ENCODE measurements at regions not wholly inside any gene's neighbourhood (a gene's known extent, or its start where the extent isn't known, plus 50 kb on each side); places are given as distances from the start of the nearest gene placed in this dataset.

GRCh38 chr6:4380881-4381281 lies 245.5 kb upstream of the ECI2 start:
- H3K27me3 ChIP-seq (ENCODE audit: control insufficient read depth, insufficient read depth, low read length): no peaks in the 10 kb centered on the region
- H3K4me1 Mint-ChIP-seq: no peaks in the 10 kb centered on the region
- no peak overlapping the region for H3K4me3 ChIP-seq (ENCODE audit: low read depth, low read length)
- ATAC-seq (ENCODE audit: low read depth in 2 of 2) (no peak), DNase-seq (no peak)
- H3K27me3 Mint-ChIP-seq: no peaks in the 10 kb centered on the region
- no peak overlapping the region for H3K4me3 Mint-ChIP-seq
- H3K27ac ChIP-seq (ENCODE audit: insufficient read depth, low read length, poor library complexity, severe bottlenecking): no peak overlapping the region
- peaks cover 0 to 29% (median 6%) of the 10 kb centered on the region in 7 donors for H3K9me3 Mint-ChIP-seq
- H3K36me3 Mint-ChIP-seq: no peaks in the 10 kb centered on the region
- H3K9me3 ChIP-seq (ENCODE audit: control insufficient read depth in 2 of 2, low read length in 2 of 2): peaks cover 11 to 19% of the 10 kb centered on the region in 2 experiments
- H3K36me3 ChIP-seq (ENCODE audit: control insufficient read depth, insufficient read depth, low read length): no peaks in the 10 kb centered on the region
- H3K4me1 ChIP-seq (ENCODE audit: control insufficient read depth, insufficient read depth, low read length, poor library complexity, severe bottlenecking): no peaks in the 10 kb centered on the region
- H3K27ac Mint-ChIP-seq: no peak overlapping the region

GRCh38 chr6:4379958-4380357 lies 244.6 kb upstream of the ECI2 start:
- Histone ChIP-seq H3K27ac (ENCODE audit: insufficient read depth, low read length, poor library complexity, severe bottlenecking) (no peak overlapping the region), H3K27me3 (ENCODE audit: control insufficient read depth, insufficient read depth, low read length) (no peaks in the 10 kb centered on the region), H3K9me3 (ENCODE audit: control insufficient read depth in 2 of 2, low read length in 2 of 2) (peaks cover 11 to 19% of the 10 kb centered on the region in 2 experiments), H3K4me3 (ENCODE audit: low read depth, low read length) (no peak overlapping the region), H3K36me3 (ENCODE audit: control insufficient read depth, insufficient read depth, low read length) (no peaks in the 10 kb centered on the region), H3K4me1 (ENCODE audit: control insufficient read depth, insufficient read depth, low read length, poor library complexity, severe bottlenecking) (no peaks in the 10 kb centered on the region)
- Mint-ChIP-seq H3K36me3 (no peaks in the 10 kb centered on the region), H3K27ac (no peak overlapping the region), H3K4me1 (no peaks in the 10 kb centered on the region), H3K4me3 (no peak overlapping the region), H3K9me3 (peaks cover 0 to 28% (median 7%) of the 10 kb centered on the region in 7 donors), H3K27me3 (no peaks in the 10 kb centered on the region)
- ATAC-seq (ENCODE audit: low read depth in 2 of 2) (no peak), DNase-seq (no peak)

GRCh38 chr6:4378319-4378996 lies 243.1 kb upstream of the ECI2 start:
- H3K36me3 ChIP-seq (ENCODE audit: control insufficient read depth, insufficient read depth, low read length): no peaks in the 10 kb centered on the region
- H3K4me3 ChIP-seq (ENCODE audit: low read depth, low read length): no peak overlapping the region
- no peaks in the 10 kb centered on the region for H3K36me3 Mint-ChIP-seq
- H3K9me3 ChIP-seq (ENCODE audit: control insufficient read depth in 2 of 2, low read length in 2 of 2): peaks cover 8% of the 10 kb centered on the region in 2 experiments
- no peak overlapping the region for H3K27ac ChIP-seq (ENCODE audit: insufficient read depth, low read length, poor library complexity, severe bottlenecking)
- no peaks in the 10 kb centered on the region for H3K4me1 Mint-ChIP-seq
- H3K27me3 ChIP-seq (ENCODE audit: control insufficient read depth, insufficient read depth, low read length): no peaks in the 10 kb centered on the region
- peaks cover 0 to 19% (median 5%) of the 10 kb centered on the region in 7 donors for H3K9me3 Mint-ChIP-seq
- H3K27me3 Mint-ChIP-seq: no peaks in the 10 kb centered on the region
- no peak overlapping the region for H3K4me3 Mint-ChIP-seq
- ATAC-seq (ENCODE audit: low read depth in 2 of 2) (no peak), DNase-seq (no peak)
- no peaks in the 10 kb centered on the region for H3K4me1 ChIP-seq (ENCODE audit: control insufficient read depth, insufficient read depth, low read length, poor library complexity, severe bottlenecking)
- no peak overlapping the region for H3K27ac Mint-ChIP-seq

GRCh38 chr6:4377603-4378002 lies 242.2 kb upstream of the ECI2 start:
- Mint-ChIP-seq H3K27ac (no peak overlapping the region), H3K36me3 (no peaks in the 10 kb centered on the region), H3K4me1 (no peaks in the 10 kb centered on the region), H3K27me3 (no peaks in the 10 kb centered on the region), H3K4me3 (no peak overlapping the region), H3K9me3 (peaks cover 0 to 14% (median 4%) of the 10 kb centered on the region in 7 donors)
- Histone ChIP-seq H3K36me3 (ENCODE audit: control insufficient read depth, insufficient read depth, low read length) (no peaks in the 10 kb centered on the region), H3K9me3 (ENCODE audit: control insufficient read depth in 2 of 2, low read length in 2 of 2) (peaks cover under 1 to 3% of the 10 kb centered on the region in 2 experiments), H3K4me3 (ENCODE audit: low read depth, low read length) (no peak overlapping the region), H3K27me3 (ENCODE audit: control insufficient read depth, insufficient read depth, low read length) (no peaks in the 10 kb centered on the region), H3K27ac (ENCODE audit: insufficient read depth, low read length, poor library complexity, severe bottlenecking) (no peak overlapping the region), H3K4me1 (ENCODE audit: control insufficient read depth, insufficient read depth, low read length, poor library complexity, severe bottlenecking) (no peaks in the 10 kb centered on the region)
- DNase-seq (no peak), ATAC-seq (ENCODE audit: low read depth in 2 of 2) (no peak)

GRCh38 chr6:4374216-4374615 lies 238.8 kb upstream of the ECI2 start:
- Mint-ChIP-seq H3K9me3 (peaks cover 0 to 8% (median 0%) of the 10 kb centered on the region in 7 donors), H3K27me3 (peaks cover 4% of the 10 kb centered on the region), H3K27ac (no peak overlapping the region), H3K4me3 (no peak overlapping the region), H3K4me1 (no peaks in the 10 kb centered on the region), H3K36me3 (no peaks in the 10 kb centered on the region)
- no peak for DNase-seq
- Histone ChIP-seq H3K27me3 (ENCODE audit: control insufficient read depth, insufficient read depth, low read length) (no peaks in the 10 kb centered on the region), H3K9me3 (ENCODE audit: control insufficient read depth in 2 of 2, low read length in 2 of 2) (no peaks in the 10 kb centered on the region), H3K36me3 (ENCODE audit: control insufficient read depth, insufficient read depth, low read length) (no peaks in the 10 kb centered on the region), H3K27ac (ENCODE audit: insufficient read depth, low read length, poor library complexity, severe bottlenecking) (no peak overlapping the region), H3K4me1 (ENCODE audit: control insufficient read depth, insufficient read depth, low read length, poor library complexity, severe bottlenecking) (no peaks in the 10 kb centered on the region), H3K4me3 (ENCODE audit: low read depth, low read length) (no peak overlapping the region)
- no peak for ATAC-seq (ENCODE audit: low read depth in 2 of 2)

GRCh38 chr6:4372866-4373265 lies 237.5 kb upstream of the ECI2 start:
- no peaks in the 10 kb centered on the region for H3K4me1 Mint-ChIP-seq
- no peak overlapping the region for H3K4me3 Mint-ChIP-seq
- H3K27me3 ChIP-seq (ENCODE audit: control insufficient read depth, insufficient read depth, low read length): no peaks in the 10 kb centered on the region
- no peaks in the 10 kb centered on the region for H3K9me3 ChIP-seq (ENCODE audit: control insufficient read depth in 2 of 2, low read length in 2 of 2)
- H3K36me3 ChIP-seq (ENCODE audit: control insufficient read depth, insufficient read depth, low read length): no peaks in the 10 kb centered on the region
- no peak overlapping the region for H3K27ac Mint-ChIP-seq
- H3K27ac ChIP-seq (ENCODE audit: insufficient read depth, low read length, poor library complexity, severe bottlenecking): no peak overlapping the region
- DNase-seq (no peak), ATAC-seq (ENCODE audit: low read depth in 2 of 2) (no peak)
- peaks cover 4% of the 10 kb centered on the region for H3K27me3 Mint-ChIP-seq
- no peak overlapping the region for H3K4me3 ChIP-seq (ENCODE audit: low read depth, low read length)
- peaks cover 0 to 8% (median 0%) of the 10 kb centered on the region in 7 donors for H3K9me3 Mint-ChIP-seq
- no peaks in the 10 kb centered on the region for H3K36me3 Mint-ChIP-seq
- H3K4me1 ChIP-seq (ENCODE audit: control insufficient read depth, insufficient read depth, low read length, poor library complexity, severe bottlenecking): no peaks in the 10 kb centered on the region

- Histone ChIP-seq H3K4me1 (ENCODE audit: control insufficient read depth, insufficient read depth, low read length, poor library complexity, severe bottlenecking) (no peaks in the 10 kb centered on the region), H3K27ac (ENCODE audit: insufficient read depth, low read length, poor library complexity, severe bottlenecking) (no peak overlapping the region), H3K4me3 (ENCODE audit: low read depth, low read length) (no peak overlapping the region), H3K36me3 (ENCODE audit: control insufficient read depth, insufficient read depth, low read length) (no peaks in the 10 kb centered on the region), H3K27me3 (ENCODE audit: control insufficient read depth, insufficient read depth, low read length) (no peaks in the 10 kb centered on the region), H3K9me3 (ENCODE audit: control insufficient read depth in 2 of 2, low read length in 2 of 2) (no peaks in the 10 kb centered on the region)
- no peaks in the 10 kb centered on the region for H3K36me3 Mint-ChIP-seq
- H3K27me3 Mint-ChIP-seq: peaks cover 4% of the 10 kb centered on the region
- H3K4me3 Mint-ChIP-seq: no peak overlapping the region
- no peak for ATAC-seq (ENCODE audit: low read depth in 2 of 2)
- no peak overlapping the region for H3K27ac Mint-ChIP-seq
- H3K9me3 Mint-ChIP-seq: peaks cover 0 to 8% (median 0%) of the 10 kb centered on the region in 7 donors
- H3K4me1 Mint-ChIP-seq: no peaks in the 10 kb centered on the region
- no peak for DNase-seq
These were observed 236.0 kb upstream of the ECI2 start for GRCh38 chr6:4371207-4371921.

- Histone ChIP-seq H3K4me3 (ENCODE audit: low read depth, low read length) (no peak overlapping the region), H3K27ac (ENCODE audit: insufficient read depth, low read length, poor library complexity, severe bottlenecking) (no peak overlapping the region), H3K4me1 (ENCODE audit: control insufficient read depth, insufficient read depth, low read length, poor library complexity, severe bottlenecking) (no peaks in the 10 kb centered on the region), H3K9me3 (ENCODE audit: control insufficient read depth in 2 of 2, low read length in 2 of 2) (no peaks in the 10 kb centered on the region), H3K27me3 (ENCODE audit: control insufficient read depth, insufficient read depth, low read length) (no peaks in the 10 kb centered on the region), H3K36me3 (ENCODE audit: control insufficient read depth, insufficient read depth, low read length) (no peaks in the 10 kb centered on the region)
- Mint-ChIP-seq H3K36me3 (no peaks in the 10 kb centered on the region), H3K27me3 (peaks cover 4% of the 10 kb centered on the region), H3K27ac (no peak overlapping the region), H3K4me3 (no peak overlapping the region), H3K4me1 (no peaks in the 10 kb centered on the region), H3K9me3 (peaks cover 0 to 9% (median 0%) of the 10 kb centered on the region in 7 donors)
- no peak for DNase-seq
- ATAC-seq (ENCODE audit: low read depth in 2 of 2): no peak
These were observed 234.7 kb upstream of the ECI2 start for GRCh38 chr6:4370066-4370465.
